Lower lobe of right lung (tissue), 2 donors: ENCODE measurements at regions not wholly inside any gene's neighbourhood (a gene's known extent, or its start where the extent isn't known, plus 50 kb on each side); places are given as distances from the start of the nearest gene placed in this dataset.

Source experiments
- ATAC-seq, 2 donors: fragments of 200-7000 bp; cut with Tn5 transposase; one replicate each; pipeline ENCODE4 v1.9.1; 2020 to 2022; ENCODE audit warnings: mild to moderate bottlenecking in 2 of 2, moderate library complexity in 2 of 2
- DNase-seq: peaks from one replicate; pipeline ENCODE4 v3.0.0-alpha.2; 2020
- H3K27ac ChIP-seq: fragments of 200-600 bp; one replicate; pipeline ENCODE4 v1.8.0; 2022
- H3K27me3 ChIP-seq: fragments of 200-600 bp; one replicate; pipeline ENCODE4 v1.8.0; 2022; ENCODE audit warnings: low read depth
- H3K36me3 ChIP-seq: fragments of 200-600 bp; one replicate; pipeline ENCODE4 v1.8.0; 2022; ENCODE audit warnings: mild to moderate bottlenecking
- H3K4me1 ChIP-seq: fragments of 200-600 bp; one replicate; pipeline ENCODE4 v1.8.0; 2022
- H3K4me3 ChIP-seq: fragments of 200-600 bp; one replicate; pipeline ENCODE4 v1.8.0; 2022; ENCODE audit warnings: mild to moderate bottlenecking
- H3K9me3 ChIP-seq: fragments of 200-600 bp; one replicate; pipeline ENCODE4 v1.8.0; 2022
- CTCF ChIP-seq: fragments of 200-600 bp; IDR thresholded peaks from one replicate; pipeline ENCODE4 v1.8.0; 2022; ENCODE audit warnings: antibody characterized with exemption, mild to moderate bottlenecking
- intact Hi-C: fragments of 100-400 bp; cut with DNase I; formaldehyde crosslinking; loops from one replicate; pipeline ENCODE4 v1.11.0; 2022
- donor health status: DM: no; HTN: yes; CAD: no; lungs with severe emphysema.

- ATAC-seq: no peak
- intact Hi-C loops: no loop called here
- Histone ChIP-seq H3K27ac (no peak overlapping the region), H3K36me3 (no peaks in the 10 kb centered on the region), H3K4me1 (no peaks in the 10 kb centered on the region), H3K27me3 (no peaks in the 10 kb centered on the region), H3K9me3 (no peaks in the 10 kb centered on the region), H3K4me3 (no peak overlapping the region)
- no peak for DNase-seq
- TF ChIP-seq CTCF: no peak
Measured at GRCh38 chr2:221676566-221677172, 104.6 kb upstream of the EPHA4 start.

GRCh38 chr2:221675201-221675908, 103.3 kb upstream of the EPHA4 start:
- DNase-seq (no peak), ATAC-seq (no peak)
- Histone ChIP-seq H3K4me3 (no peak overlapping the region), H3K4me1 (no peaks in the 10 kb centered on the region), H3K27me3 (no peaks in the 10 kb centered on the region), H3K36me3 (no peaks in the 10 kb centered on the region), H3K27ac (no peak overlapping the region), H3K9me3 (no peaks in the 10 kb centered on the region)
- TF ChIP-seq CTCF: no peak
- intact Hi-C loops: no loop called here

GRCh38 chr2:221674446-221674845, 102.3 kb upstream of the EPHA4 start:
- TF ChIP-seq CTCF: no peak
- H3K36me3 ChIP-seq: no peaks in the 10 kb centered on the region
- H3K4me1 ChIP-seq: no peaks in the 10 kb centered on the region
- DNase-seq (no peak), ATAC-seq (no peak)
- intact Hi-C loops: no loop called here
- no peaks in the 10 kb centered on the region for H3K27me3 ChIP-seq
- H3K27ac ChIP-seq: no peak overlapping the region
- no peaks in the 10 kb centered on the region for H3K9me3 ChIP-seq
- no peak overlapping the region for H3K4me3 ChIP-seq

- Histone ChIP-seq H3K4me3 (no peak overlapping the region), H3K36me3 (no peaks in the 10 kb centered on the region), H3K4me1 (no peaks in the 10 kb centered on the region), H3K27me3 (no peaks in the 10 kb centered on the region), H3K9me3 (no peaks in the 10 kb centered on the region), H3K27ac (no peak overlapping the region)
- ATAC-seq (no peak), DNase-seq (no peak)
- TF ChIP-seq CTCF: no peak
- intact Hi-C loops: no loop called here
Measured at GRCh38 chr2:221673248-221673647, 101.1 kb upstream of the EPHA4 start.

GRCh38 chr2:221671515-221671914, 99.4 kb upstream of the EPHA4 start:
- H3K36me3 ChIP-seq: no peaks in the 10 kb centered on the region
- no peak for TF ChIP-seq CTCF
- H3K4me1 ChIP-seq: no peaks in the 10 kb centered on the region
- no peak for DNase-seq
- no peak overlapping the region for H3K4me3 ChIP-seq
- ATAC-seq: no peak
- no peak overlapping the region for H3K27ac ChIP-seq
- H3K9me3 ChIP-seq: no peaks in the 10 kb centered on the region
- intact Hi-C loops: no loop called here
- no peaks in the 10 kb centered on the region for H3K27me3 ChIP-seq
